ENCODE measurements at regions not wholly inside any gene's neighbourhood (a gene's known extent, or its start where the extent isn't known, plus 50 kb on each side); places are given as distances from the start of the nearest gene placed in this dataset.

- H3K4ac ChIP-seq (replicated peaks; ENCODE audit: insufficient read length, low read depth, low read length): no peak overlapping the region
- H2AFZ ChIP-seq (ENCODE audit: low read length): no peak overlapping the region
- no peak overlapping the region for H3K27ac ChIP-seq (ENCODE audit: low read depth, low read length)
- H2BK5ac ChIP-seq (ENCODE audit: low read depth, low read length): no peak overlapping the region
- H2BK120ac ChIP-seq (replicated peaks; ENCODE audit: low read depth, low read length): no peak overlapping the region
- H3K14ac ChIP-seq (ENCODE audit: insufficient read length): no peak overlapping the region
- no peaks in the 10 kb centered on the region for H4K20me1 ChIP-seq (replicated peaks in 1 of 2; ENCODE audit: control insufficient read depth in 1 of 2, insufficient read depth in 2 of 2, low read length in 2 of 2)
- no peak overlapping the region for H3K9ac ChIP-seq (replicated peaks in 1 of 4; ENCODE audit: extremely low read depth in 1 of 4, low read depth in 3 of 4, low read length in 3 of 4)
- H2BK15ac ChIP-seq (ENCODE audit: low read length): no peak overlapping the region
- H3K79me1 ChIP-seq (ENCODE audit: low read depth, low read length): no peaks in the 10 kb centered on the region
- H4K91ac ChIP-seq (replicated peaks; ENCODE audit: insufficient read length, low read length): no peak overlapping the region
- DNase-seq (ENCODE audit: low read depth in 1 of 2, low spot score in 2 of 2) (no peak), FAIRE-seq (no peak)
- H3K4me3 ChIP-seq (ENCODE audit: extremely low read depth in 1 of 4, insufficient read depth in 2 of 4, low read depth in 3 of 4, low read length in 4 of 4): no peak overlapping the region
- CTCF ChIA-PET (ENCODE audit: partially characterized antibody): no interaction called here
- POLR2A ChIA-PET (ENCODE audit: partially characterized antibody): no interaction called here
- H2AK5ac ChIP-seq (ENCODE audit: low read depth, low read length): no peak overlapping the region
- H2BK12ac ChIP-seq (ENCODE audit: low read depth, low read length): no peak overlapping the region
- no peaks in the 10 kb centered on the region; a peak in 1 of 7 replicates for H3K27me3 ChIP-seq (replicated peaks in 1 of 4; ENCODE audit: control insufficient read depth in 3 of 4, extremely low read depth in 1 of 4, insufficient read depth in 3 of 4, low read length in 3 of 4)
- H3K4me2 ChIP-seq (ENCODE audit: insufficient read depth in 1 of 2, low read depth in 2 of 2, low read length in 2 of 2): no peak overlapping the region
- H3K56ac ChIP-seq (replicated peaks; ENCODE audit: insufficient read length, low read depth, low read length): no peak overlapping the region
- H4K8ac ChIP-seq (ENCODE audit: extremely low read depth, insufficient read depth, low read length): no peak overlapping the region
- H3K36me3 ChIP-seq (ENCODE audit: control insufficient read depth in 2 of 4, insufficient read depth in 4 of 4, low read length in 3 of 4): no peaks in the 10 kb centered on the region
- no peaks in the 10 kb centered on the region for H3K79me2 ChIP-seq (ENCODE audit: control insufficient read depth in 1 of 2, insufficient read depth in 2 of 2, low read length in 2 of 2)
- 91% methylated on average over 2 of the region's 2 CpGs; no CpG with 5 or more reads in 1 of the 2 experiments for WGBS, 2 experiments (ENCODE audit: extremely low coverage in 1 of 2, insufficient coverage in 1 of 2, insufficient read length in 1 of 2, insufficient replicate concordance in 2 of 2, low coverage in 1 of 2, low lambda C conversion rate in 2 of 2, missing lambda C conversion rate in 1 of 2)
- H3K4me1 ChIP-seq (replicated peaks in 1 of 4; ENCODE audit: control insufficient read depth in 3 of 4, insufficient read depth in 4 of 4, low read length in 3 of 4): no peaks in the 10 kb centered on the region
- H3K18ac ChIP-seq (ENCODE audit: extremely low read depth, low read length): no peak overlapping the region
- H2BK20ac ChIP-seq (ENCODE audit: low read length): no peak overlapping the region
- no peak overlapping the region for H3K23ac ChIP-seq (ENCODE audit: insufficient read length)
- H4K5ac ChIP-seq (ENCODE audit: insufficient read length, low read depth, low read length): no peak overlapping the region
- peaks cover 0 to 5% of the 10 kb centered on the region in 2 experiments; a peak in 3 of 4 replicates for H3K9me3 ChIP-seq (ENCODE audit: insufficient read depth in 2 of 2, low read depth in 1 of 2, low read length in 1 of 2)
- TF ChIP-seq RFX5 (IDR thresholded peaks at IDR 0.05; ENCODE audit: borderline replicate concordance, low read depth, low read length): no peak
- no peak for TF ChIP-seq CREB1 (IDR thresholded peaks at IDR 0.05)
- no peak for TF ChIP-seq TCF12 (IDR thresholded peaks at IDR 0.05; ENCODE audit: low read depth, low read length)
- TF ChIP-seq FOSL1 (IDR thresholded peaks at IDR 0.05; ENCODE audit: insufficient read depth, low read depth, low read length): no peak
- no peak for TF ChIP-seq HDAC2 (IDR thresholded peaks at IDR 0.05; ENCODE audit: borderline replicate concordance in 1 of 2, low read depth in 2 of 2, low read length in 2 of 2)
- TF ChIP-seq EZH2 (IDR thresholded peaks at IDR 0.05; ENCODE audit: low read depth, low read length, severe bottlenecking): no peak
- no peak for TF ChIP-seq POU5F1 (IDR thresholded peaks at IDR 0.05; ENCODE audit: low read depth, low read length)
- no peak for TF ChIP-seq SIX5 (IDR thresholded peaks at IDR 0.05; ENCODE audit: low read depth, low read length)
- no peak for TF ChIP-seq CBX5 (IDR thresholded peaks at IDR 0.05; ENCODE audit: low read depth, low read length)
- TF ChIP-seq CHD2 (IDR thresholded peaks at IDR 0.05; ENCODE audit: low read length): no peak
- TF ChIP-seq ATF3 (IDR thresholded peaks at IDR 0.05; ENCODE audit: insufficient read depth, low read depth, low read length): no peak
- TF ChIP-seq SP2 (IDR thresholded peaks at IDR 0.05; ENCODE audit: low read length): no peak
- no peak for TF ChIP-seq CTBP2 (IDR thresholded peaks at IDR 0.05; ENCODE audit: borderline replicate concordance, insufficient read depth, insufficient read length, low read length)
- no peak for TF ChIP-seq TAF7 (optimal IDR thresholded peaks at IDR 0.05; ENCODE audit: borderline replicate concordance, low read depth, low read length)
- H3K23me2 ChIP-seq (ENCODE audit: low read depth, low read length): no peaks in the 10 kb centered on the region
Measured at GRCh38 chr9:32258482-32258881, 126.0 kb upstream of the ACO1 start.
